H9 (cell line): ENCODE measurements at regions not wholly inside any gene's neighbourhood (a gene's known extent, or its start where the extent isn't known, plus 50 kb on each side); places are given as distances from the start of the nearest gene placed in this dataset.

Experiments used
- DNase-seq: peaks from one replicate; pipeline ENCODE4 v3.0.0-alpha.2; 2017
- H2AFZ ChIP-seq: one replicate; pipeline ENCODE4 v1.6.1; 2013; ENCODE audit warnings: mild to moderate bottlenecking, low read length, control low read depth, moderate library complexity
- H2AK5ac ChIP-seq: 2 replicates; pipeline ENCODE4 v1.6.1; 2013; ENCODE audit warnings: low read length, control low read depth, mixed read lengths; ENCODE audit not compliant: insufficient read length
- H2BK120ac ChIP-seq: one replicate; pipeline ENCODE4 v1.6.1; 2013; ENCODE audit warnings: low read depth, mild to moderate bottlenecking, low read length, control low read depth, inconsistent platforms; ENCODE audit not compliant: poor library complexity, severe bottlenecking
- H2BK12ac ChIP-seq: 2 replicates; pipeline ENCODE4 v1.6.1; 2013; ENCODE audit warnings: low read length, control low read depth, mixed read lengths, low read depth; ENCODE audit not compliant: insufficient read length
- H2BK15ac ChIP-seq: 2 replicates; pipeline ENCODE4 v1.6.1; 2013; ENCODE audit warnings: low read depth, low read length, control low read depth
- H2BK20ac ChIP-seq: one replicate; pipeline ENCODE4 v1.6.1; 2013; ENCODE audit warnings: low read depth, mild to moderate bottlenecking, low read length, control low read depth, inconsistent platforms; ENCODE audit not compliant: poor library complexity, severe bottlenecking
- H2BK5ac ChIP-seq: 2 replicates; pipeline ENCODE4 v1.6.1; 2013; ENCODE audit warnings: low read length, control low read depth, mixed read lengths; ENCODE audit not compliant: insufficient read length
- H3K14ac ChIP-seq: 2 replicates; pipeline ENCODE4 v1.6.1; 2013; ENCODE audit warnings: low read length, control low read depth; ENCODE audit not compliant: insufficient read depth
- H3K18ac ChIP-seq: 2 replicates; pipeline ENCODE4 v1.6.1; 2013; ENCODE audit warnings: low read depth, mild to moderate bottlenecking, mixed read lengths, low read length, control low read depth; ENCODE audit not compliant: insufficient read length
- H3K23ac ChIP-seq: 2 replicates; pipeline ENCODE4 v1.6.1; 2013; ENCODE audit warnings: low read length, control low read depth, mixed read lengths, low read depth; ENCODE audit not compliant: insufficient read length
- H3K23me2 ChIP-seq: 2 replicates; pipeline ENCODE4 v1.6.1; 2013; ENCODE audit warnings: low read depth, mild to moderate bottlenecking, mixed read lengths, low read length, control low read depth; ENCODE audit not compliant: insufficient read length, poor library complexity, severe bottlenecking
- H3K27ac ChIP-seq: 2 replicates; pipeline ENCODE4 v1.5.1; 2013; ENCODE audit warnings: low read length, control low read depth, mixed read lengths, low read depth; ENCODE audit not compliant: insufficient read length
- H3K27me3 ChIP-seq: 2 replicates; pipeline ENCODE4 v1.6.1; 2013; ENCODE audit warnings: low read length, control low read depth, inconsistent platforms; ENCODE audit not compliant: insufficient read depth
- H3K4ac ChIP-seq: 2 replicates; pipeline ENCODE4 v1.6.1; 2013; ENCODE audit warnings: low read depth, mild to moderate bottlenecking, control low read depth, inconsistent platforms, low read length, moderate library complexity
- H3K4me1 ChIP-seq: 2 replicates; pipeline ENCODE4 v1.6.1; 2013; ENCODE audit warnings: low read length, control low read depth, inconsistent platforms; ENCODE audit not compliant: insufficient read depth
- H3K4me2 ChIP-seq: 2 replicates; pipeline ENCODE4 v1.6.1; 2013; ENCODE audit warnings: low read length, control low read depth, mixed read lengths; ENCODE audit not compliant: insufficient read length, insufficient read depth
- H3K56ac ChIP-seq: 2 replicates; pipeline ENCODE4 v1.6.1; 2013; ENCODE audit warnings: low read depth, mild to moderate bottlenecking, mixed read lengths, low read length, control low read depth; ENCODE audit not compliant: insufficient read length
- H3K79me1 ChIP-seq: 2 replicates; pipeline ENCODE4 v1.6.1; 2013; ENCODE audit warnings: low read depth, mild to moderate bottlenecking, moderate library complexity, low read length, control low read depth, inconsistent platforms; ENCODE audit not compliant: insufficient read depth, poor library complexity, severe bottlenecking
- H3K79me2 ChIP-seq: 2 replicates; pipeline ENCODE4 v1.6.1; 2013; ENCODE audit warnings: low read length, control low read depth, inconsistent platforms; ENCODE audit not compliant: insufficient read depth
- H3K9ac ChIP-seq: 2 replicates; pipeline ENCODE4 v1.6.1; 2013; ENCODE audit warnings: low read length, control low read depth, mixed read lengths; ENCODE audit not compliant: insufficient read length; ENCODE audit errors: extremely low read depth
- H3K9me3 ChIP-seq: one replicate; pipeline ENCODE4 v1.6.1; 2013; ENCODE audit warnings: low read depth, low read length, inconsistent platforms; ENCODE audit not compliant: control insufficient read depth
- H3T11ph ChIP-seq: one replicate; pipeline ENCODE4 v1.6.1; 2013; ENCODE audit warnings: mild to moderate bottlenecking, low read length, control low read depth, inconsistent platforms
- H4K20me1 ChIP-seq: one replicate; pipeline ENCODE4 v1.6.1; 2013; ENCODE audit not compliant: control insufficient read depth, insufficient read length, insufficient read depth
- H4K5ac ChIP-seq: 2 replicates; pipeline ENCODE4 v1.6.1; 2013; ENCODE audit warnings: low read depth, mild to moderate bottlenecking, mixed read lengths, low read length, control low read depth; ENCODE audit not compliant: insufficient read length
- H4K8ac ChIP-seq: replicated peaks from 2 replicates; pipeline ENCODE4 v1.6.1; 2013; ENCODE audit warnings: low read length, control low read depth, mixed read lengths, low read depth; ENCODE audit not compliant: insufficient read length
- H4K91ac ChIP-seq: 2 replicates; pipeline ENCODE4 v1.6.1; 2013; ENCODE audit warnings: low read depth, mild to moderate bottlenecking, moderate library complexity, mixed read lengths, low read length, control low read depth; ENCODE audit not compliant: insufficient read length
- H3K27ac Mint-ChIP-seq, 3 experiments: 2 replicates in 2 of 3; 3 replicates in 1 of 3; pipeline ENCODE4 v1.8.0; 2020 to 2021; ENCODE audit warnings: mixed read lengths in 3 of 3, mild to moderate bottlenecking in 1 of 3, moderate library complexity in 1 of 3
- H3K27me3 Mint-ChIP-seq: 2 replicates; pipeline ENCODE4 v1.8.0; 2021; ENCODE audit warnings: low read depth, mild to moderate bottlenecking, moderate library complexity, mixed read lengths
- H3K36me3 Mint-ChIP-seq, 3 experiments: 2 replicates in 2 of 3; 3 replicates in 1 of 3; pipeline ENCODE4 v1.8.0; 2020 to 2021; ENCODE audit warnings: low read depth in 3 of 3, mixed read lengths in 3 of 3; ENCODE audit not compliant: insufficient read depth in 1 of 3
- H3K4me1 Mint-ChIP-seq, 2 experiments: 2 replicates each; pipeline ENCODE4 v1.8.0; 2020; ENCODE audit warnings: mixed read lengths in 2 of 2
- H3K4me3 Mint-ChIP-seq, 2 experiments: 2 replicates in 1 of 2; 3 replicates in 1 of 2; pipeline ENCODE4 v1.8.0; 2020 to 2021; ENCODE audit warnings: mild to moderate bottlenecking in 2 of 2, mixed read lengths in 2 of 2, moderate library complexity in 1 of 2
- H3K9me3 Mint-ChIP-seq, 2 experiments: 2 replicates in 1 of 2; 3 replicates in 1 of 2; pipeline ENCODE4 v1.8.0; 2020; ENCODE audit warnings: mild to moderate bottlenecking in 2 of 2, mixed read lengths in 2 of 2, moderate library complexity in 1 of 2
- CTCF ChIP-seq: fragments of 200-600 bp; sonication (generic); conservative IDR thresholded peaks from 3 replicates; pipeline ENCODE4 v1.8.0; 2021; ENCODE audit warnings: antibody characterized with exemption, mild to moderate bottlenecking
- WGBS: extraction: QIAGEN DNeasy Blood & Tissue Kit; methylation state at CpG from one replicate; pipeline ENCODE4 v1.1.7; 2013; ENCODE audit warnings: missing lambda C conversion rate, low lambda C conversion rate, mixed read lengths; ENCODE audit not compliant: insufficient read length; ENCODE audit errors: extremely low coverage; 5-methylcytosine and 5-hydroxymethylcytosine counted together

GRCh38 chr18:78642296-78642951, 337.2 kb upstream of the SALL3 start:
- Mint-ChIP-seq H3K27me3 (no peaks in the 10 kb centered on the region), H3K9me3 (peaks cover 0 to 6% of the 10 kb centered on the region in 2 experiments; a peak in 2 of 5 replicates), H3K4me1 (peaks cover 4 to 15% of the 10 kb centered on the region in 2 experiments; a peak in 3 of 4 replicates), H3K36me3 (no peaks in the 10 kb centered on the region; a peak in 2 of 7 replicates), H3K4me3 (no peak overlapping the region), H3K27ac (no peak overlapping the region; a peak in 1 of 7 replicates)
- Histone ChIP-seq H4K20me1 (peaks cover 3% of the 10 kb centered on the region), H3K27ac (no peak overlapping the region), H2BK5ac (no peak overlapping the region), H2AFZ (no peak overlapping the region), H3K79me1 (no peaks in the 10 kb centered on the region), H3K9me3 (no peaks in the 10 kb centered on the region), H3K56ac (no peak overlapping the region), H2BK20ac (no peak overlapping the region), H3K4me2 (no peak overlapping the region), H2BK120ac (no peak overlapping the region), H3K23ac (no peak overlapping the region), H4K5ac (no peak overlapping the region), H3K4ac (no peak overlapping the region), H2BK12ac (no peak overlapping the region), H2BK15ac (no peak overlapping the region), H3K4me1 (peaks cover 3% of the 10 kb centered on the region; the same call in 1 of the 2 replicates), H3K23me2 (no peaks in the 10 kb centered on the region), H2AK5ac (no peak overlapping the region), H3K79me2 (no peaks in the 10 kb centered on the region), H3K27me3 (no peaks in the 10 kb centered on the region), H3K14ac (no peak overlapping the region), H3K18ac (no peak overlapping the region), H4K91ac (no peak overlapping the region), H4K8ac (no peak overlapping the region), H3T11ph (no peak overlapping the region), H3K9ac (no peak overlapping the region)
- no CpG with 5 or more reads among the region's 11 CpGs for WGBS
- DNase-seq: no peak
- no peak for TF ChIP-seq CTCF
